ENCODE measurements at regions not wholly inside any gene's neighbourhood (a gene's known extent, or its start where the extent isn't known, plus 50 kb on each side); places are given as distances from the start of the nearest gene placed in this dataset.

- Histone ChIP-seq H3K4ac (ENCODE audit: low read depth, low read length) (no peak overlapping the region), H3K18ac (ENCODE audit: low read depth, low read length) (no peak overlapping the region), H3K36me3 (ENCODE audit: control insufficient read depth, insufficient read depth, low read length) (no peaks in the 10 kb centered on the region), H3K79me1 (ENCODE audit: low read depth in 1 of 2, low read length in 2 of 2) (no peaks in the 10 kb centered on the region), H2AFZ (replicated peaks; ENCODE audit: low read length, poor library complexity) (no peak overlapping the region), H3K27me3 (ENCODE audit: control insufficient read depth, insufficient read depth, low read length) (no peaks in the 10 kb centered on the region), H3K9me1 (ENCODE audit: insufficient read depth, low read length) (no peaks in the 10 kb centered on the region), H2BK5ac (ENCODE audit: low read depth, low read length, poor library complexity, severe bottlenecking) (no peak overlapping the region), H4K20me1 (ENCODE audit: insufficient read depth, low read length) (no peaks in the 10 kb centered on the region), H3K23ac (ENCODE audit: low read depth, low read length) (no peak overlapping the region), H2BK20ac (ENCODE audit: low read depth, low read length) (no peak overlapping the region), H2BK120ac (ENCODE audit: low read depth, low read length) (no peak overlapping the region), H4K8ac (ENCODE audit: low read depth in 2 of 2, low read length in 2 of 2) (no peak overlapping the region), H2AK5ac (ENCODE audit: low read depth, low read length) (no peak overlapping the region), H3K14ac (replicated peaks; ENCODE audit: low read depth, low read length) (no peak overlapping the region), H2BK15ac (ENCODE audit: low read depth, low read length) (no peak overlapping the region), H3K4me3 (ENCODE audit: insufficient read depth, low read depth, low read length) (no peak overlapping the region), H3K9me3 (ENCODE audit: control insufficient read depth, insufficient read depth, low read length) (peaks cover 6% of the 10 kb centered on the region), H4K91ac (ENCODE audit: insufficient read depth, low read depth, low read length) (no peak overlapping the region), H4K5ac (ENCODE audit: low read depth, low read length) (no peak overlapping the region), H3K56ac (ENCODE audit: extremely low read depth, insufficient read depth, low read length) (no peak overlapping the region), H2AK9ac (replicated peaks; ENCODE audit: low read depth, low read length, poor library complexity) (no peak overlapping the region), H3K4me1 (ENCODE audit: control insufficient read depth, insufficient read depth, low read length) (no peaks in the 10 kb centered on the region), H3K9ac (ENCODE audit: low read depth, low read length) (no peak overlapping the region), H3K4me2 (ENCODE audit: low read depth, low read length) (no peak overlapping the region), H3K27ac (ENCODE audit: insufficient read depth, low read length) (no peak overlapping the region)
- no TSS peak for BruUV-seq (replicated peaks)
- dilution Hi-C loops (cut with HindIII; ENCODE audit: low sequenced_read_pairs, unreplicated experiment) (no loop called here), intact Hi-C loops (cut with micrococcal nuclease) (no loop called here), in situ Hi-C loops (cut with MboI; ENCODE audit: low sequenced_read_pairs) (no loop called here)
- no peak for TF ChIP-seq SMC3 (IDR thresholded peaks at IDR 0.05; ENCODE audit: low read depth, low read length)
- TF ChIP-seq MAZ (IDR thresholded peaks at IDR 0.05; ENCODE audit: borderline replicate concordance, low read depth, low read length), result no peak
- no peak for TF ChIP-seq RFX5 (IDR thresholded peaks at IDR 0.05; ENCODE audit: low read depth, low read length)
- TF ChIP-seq MXI1 (IDR thresholded peaks at IDR 0.05; ENCODE audit: borderline replicate concordance, low read depth, low read length), result no peak
- DNase-seq (no peak), ATAC-seq (ENCODE audit: low read depth) (no peak)
- 54% methylated on average over 2 of the region's 2 CpGs; no CpG with 5 or more reads in 1 of the 2 experiments for WGBS, 2 experiments (ENCODE audit: extremely low coverage in 2 of 2, insufficient read length in 1 of 2)
- ChIA-PET CTCF (no interaction called here), POLR2A (ENCODE audit: unreplicated experiment) (no interaction called here)
Observed at GRCh38 chr9:84504360-84504759, 163.8 kb upstream of the SLC28A3 start.

Measured in IMR-90 (cell line).